HG02588 (cell line): ENCODE measurements at regions not wholly inside any gene's neighbourhood (a gene's known extent, or its start where the extent isn't known, plus 50 kb on each side); places are given as distances from the start of the nearest gene placed in this dataset.
"Not testable (repeated sequence)": the region's sequence is repeated elsewhere in the genome, so short reads cannot be mapped to it uniquely, and the experiment has no call there.

Source experiments
- ATAC-seq: cut with Tn5 transposase; IDR thresholded peaks from one replicate; pipeline ENCODE4 v1.9.1; 2021; ENCODE audit warnings: mild to moderate bottlenecking, moderate library complexity; ENCODE audit not compliant: unreplicated experiment

DNA sequence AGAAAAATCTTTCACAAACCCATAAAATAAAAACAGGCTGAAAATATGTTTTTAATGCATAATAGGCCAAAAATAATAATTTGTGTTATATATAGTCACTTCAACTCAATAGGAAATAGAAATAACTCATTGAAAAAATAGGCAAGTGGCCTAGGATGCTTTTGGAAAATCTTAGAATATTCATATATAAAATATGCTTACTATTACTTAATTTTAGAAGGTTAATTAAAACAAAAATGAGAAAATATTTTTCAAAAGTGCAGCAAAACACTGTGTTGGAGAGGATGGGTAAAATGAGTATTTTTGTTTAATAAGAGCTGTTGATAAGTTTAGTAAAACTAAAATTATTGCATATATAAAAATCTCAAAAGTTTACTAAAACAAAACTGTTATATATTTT is 308.0 kb upstream of the ATXN7L3B start:
- no peak for ATAC-seq

DNA sequence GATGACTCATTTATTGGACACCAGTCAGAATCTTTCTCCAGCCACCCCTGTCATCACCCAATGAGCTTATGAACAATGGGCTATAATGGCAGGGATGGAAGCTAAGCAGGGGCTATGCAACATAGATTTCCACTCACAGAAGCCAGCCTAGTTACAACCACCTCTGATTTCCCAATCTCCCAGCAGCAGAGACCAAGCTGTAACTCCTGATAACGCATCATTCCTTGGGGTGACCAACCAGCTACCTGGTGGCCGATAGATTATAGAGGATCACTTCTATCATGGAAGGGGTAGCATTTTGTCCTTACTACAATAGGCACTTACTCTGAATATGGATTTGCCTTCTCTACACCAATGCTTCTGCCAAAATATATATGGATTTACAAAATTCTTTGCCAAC is 302.3 kb upstream of the ATXN7L3B start:
- ATAC-seq: no peak

DNA sequence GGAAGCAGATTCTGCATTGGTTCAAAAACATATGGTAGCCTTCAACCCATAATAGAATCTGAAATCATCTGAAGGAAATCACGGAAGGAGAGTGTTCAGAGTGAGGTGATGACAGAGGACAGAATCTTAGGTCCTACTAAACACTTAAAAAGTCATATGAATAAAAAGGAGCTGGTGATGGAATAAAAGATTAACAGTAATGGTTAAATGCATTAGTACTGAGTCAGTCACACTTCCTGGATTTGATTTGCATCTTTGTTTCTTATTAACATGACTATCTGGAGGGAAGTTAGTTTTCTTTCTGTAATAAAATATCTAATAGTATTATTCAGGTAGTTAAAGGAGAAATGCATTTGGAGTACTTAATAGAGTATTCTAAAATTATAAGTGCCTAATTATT is 296.3 kb upstream of the ATXN7L3B start:
- no peak for ATAC-seq

DNA sequence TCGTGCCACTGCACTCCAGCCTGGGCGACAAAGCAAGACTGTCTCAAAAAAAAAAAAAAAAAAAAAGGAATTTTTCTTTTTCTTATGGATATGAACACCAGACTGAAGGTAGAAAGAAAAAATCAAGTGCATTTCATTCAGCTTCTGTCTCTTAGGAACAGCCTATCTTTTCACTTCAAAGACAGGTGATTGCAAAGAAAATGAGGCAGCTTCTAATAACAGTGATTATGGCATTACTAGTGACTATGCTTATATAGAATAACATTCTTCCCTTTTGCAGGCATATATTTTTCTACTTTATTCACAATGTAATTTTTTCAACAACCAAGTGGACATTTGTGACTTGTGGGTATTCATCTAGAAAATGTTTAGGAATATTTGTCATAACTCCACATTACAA is 295.5 kb upstream of the ATXN7L3B start:
- no peak for ATAC-seq

DNA sequence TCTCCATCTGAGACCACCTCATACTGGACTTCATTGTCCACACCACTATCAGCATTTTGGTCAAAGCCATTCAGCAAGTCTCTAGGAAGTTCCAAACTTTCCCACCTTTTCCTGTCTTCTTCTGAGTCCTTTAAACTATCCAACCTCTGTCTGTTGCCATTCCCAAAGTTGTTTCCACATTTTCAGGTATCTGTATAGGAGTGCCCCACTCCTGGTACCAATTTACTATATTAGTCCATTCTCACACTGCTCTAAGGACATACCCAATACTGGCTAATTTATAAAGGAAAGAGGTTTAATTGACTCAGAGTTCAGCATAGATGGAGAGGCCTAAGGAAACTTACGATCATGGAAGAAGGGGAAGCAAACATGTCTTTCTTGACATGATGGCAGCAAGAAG is 292.2 kb upstream of the ATXN7L3B start:
- ATAC-seq: no peak

DNA sequence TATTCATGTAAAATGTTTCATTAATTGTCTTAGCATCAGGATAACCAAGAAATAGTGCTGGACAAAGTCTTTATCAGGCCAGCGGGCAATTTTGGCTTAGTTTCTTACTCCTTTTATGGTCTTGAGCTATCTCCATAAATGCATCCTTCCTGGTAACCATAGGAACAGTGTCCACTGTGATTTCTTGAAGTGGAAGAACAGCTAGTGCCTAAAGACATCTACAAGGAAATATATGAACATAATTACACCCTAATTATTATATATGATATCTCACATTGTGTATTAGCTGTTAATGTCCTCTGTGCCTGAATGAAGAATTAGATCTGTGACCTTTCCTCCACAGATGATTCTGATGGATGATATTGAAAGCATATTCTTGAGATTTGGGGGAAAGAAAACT is 286.7 kb upstream of the ATXN7L3B start:
- no peak for ATAC-seq

DNA sequence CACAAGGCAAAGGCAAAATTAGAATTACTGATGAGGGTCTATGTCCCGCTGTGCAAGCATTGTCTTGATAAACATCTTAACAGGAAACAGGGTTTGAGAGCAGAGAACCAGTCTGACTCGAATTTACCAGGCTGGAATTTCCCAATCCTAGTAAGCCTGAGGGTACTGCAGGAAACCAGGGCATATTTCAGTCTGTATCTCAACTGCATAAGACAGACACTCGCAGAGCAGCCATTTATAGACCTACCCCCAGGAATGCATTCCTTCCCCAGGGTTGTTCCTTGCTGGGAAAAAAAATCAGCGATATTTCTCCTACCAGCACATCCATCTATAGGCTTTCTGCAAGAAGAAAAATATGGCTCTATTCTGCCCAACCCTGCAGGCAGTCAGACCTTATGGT is 283.8 kb upstream of the ATXN7L3B start:
- ATAC-seq: not testable (repeated sequence)

DNA sequence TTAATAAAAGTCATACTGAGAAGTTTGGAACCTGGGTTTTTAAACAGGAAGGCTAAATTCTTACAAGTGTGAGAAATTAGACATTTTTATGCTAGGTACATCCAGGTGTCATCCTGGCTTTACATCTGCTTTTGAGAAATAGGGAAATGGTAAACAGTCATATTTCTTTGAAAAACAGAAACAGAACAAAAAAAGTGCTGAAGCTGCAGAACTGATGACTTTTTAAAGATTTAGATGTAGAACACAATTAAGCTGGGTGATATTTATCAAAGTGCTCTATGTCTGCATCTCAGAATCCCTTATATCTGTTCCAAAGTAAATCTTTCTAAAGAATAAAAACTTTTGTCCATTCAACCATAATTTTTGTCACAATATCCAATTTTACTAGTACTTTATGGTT is 282.9 kb upstream of the ATXN7L3B start:
- ATAC-seq: no peak

DNA sequence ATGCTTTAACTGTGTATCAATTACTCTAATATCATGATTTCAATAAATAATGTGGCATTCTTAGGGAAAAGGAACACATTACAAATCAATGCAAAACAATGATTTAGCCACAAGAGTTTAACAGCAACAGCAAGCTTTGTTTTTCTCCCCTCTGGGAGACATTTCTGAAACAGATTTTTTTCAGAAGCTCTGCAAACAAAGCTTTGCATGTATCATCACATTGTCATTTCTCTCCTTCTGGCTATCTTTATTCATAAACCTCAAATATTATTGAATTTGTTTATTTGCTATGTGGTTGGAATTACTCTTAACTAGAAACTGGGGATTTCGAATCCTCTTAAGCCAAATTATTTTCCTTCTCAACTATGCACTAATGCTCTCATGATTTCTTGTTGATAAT is 278.4 kb upstream of the ATXN7L3B start:
- ATAC-seq: no peak

DNA sequence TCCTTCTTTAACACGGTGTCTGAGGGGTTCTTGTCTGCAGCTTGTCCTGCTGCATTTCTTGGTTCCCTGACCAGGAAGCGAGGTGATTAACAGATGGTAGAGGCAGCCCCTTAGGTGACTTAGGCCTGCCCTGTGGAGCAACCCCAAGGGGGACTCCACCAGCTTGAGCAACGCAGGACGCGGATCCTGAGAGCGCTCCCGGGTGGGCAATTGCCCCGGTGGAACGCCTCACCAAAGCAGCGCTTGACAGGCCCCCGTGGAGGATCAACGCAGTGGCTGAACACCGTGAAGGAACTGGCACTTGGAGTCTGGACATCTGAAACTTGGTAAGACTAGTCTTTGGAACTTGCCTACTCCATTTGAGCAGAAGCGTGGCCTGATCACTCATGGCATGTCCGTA is 272.9 kb upstream of the ATXN7L3B start:
- no peak for ATAC-seq

DNA sequence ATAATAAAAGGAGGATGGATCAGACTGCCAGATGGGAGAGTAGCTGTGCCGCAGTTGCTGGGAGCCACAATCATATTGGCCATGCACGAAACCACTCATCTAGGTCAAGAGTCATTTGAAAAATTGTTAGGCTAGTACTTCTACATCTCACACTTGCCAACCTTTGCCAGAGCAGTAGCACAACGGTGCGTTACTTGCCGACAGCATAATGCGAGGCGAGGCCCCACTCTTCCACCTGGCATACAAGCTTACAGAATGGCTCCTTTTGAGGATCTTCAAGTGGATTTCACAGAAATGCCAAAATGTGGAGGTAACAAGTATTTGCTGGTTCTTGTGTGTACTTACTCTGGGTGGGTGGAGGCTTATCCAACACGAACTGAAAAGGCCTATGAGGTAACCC is 268.3 kb upstream of the ATXN7L3B start:
- not testable (repeated sequence) for ATAC-seq

DNA sequence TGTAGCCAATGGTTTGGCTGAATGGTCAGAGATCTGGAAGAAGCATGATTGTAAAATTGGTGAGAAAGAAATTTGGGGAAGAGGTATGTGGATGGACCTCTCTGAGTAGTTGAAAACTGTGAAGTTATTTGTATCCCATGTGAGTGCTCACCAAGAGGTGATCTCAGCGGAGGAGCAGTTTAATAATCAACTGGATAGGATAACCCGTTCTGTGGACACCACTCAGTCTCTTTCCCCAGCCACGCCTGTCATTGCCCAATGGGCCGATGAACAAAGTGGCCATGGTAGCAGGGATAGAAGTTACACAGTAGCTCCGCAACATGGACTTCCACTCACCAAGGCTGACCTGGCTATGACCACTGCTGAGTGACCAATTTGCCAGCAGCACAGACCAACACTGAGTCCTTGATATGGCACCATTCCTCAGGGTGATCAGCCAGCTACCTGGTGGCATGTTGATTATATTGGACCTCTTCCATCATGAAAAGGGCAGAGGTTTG is 257.4 kb upstream of the ATXN7L3B start:
- ATAC-seq: no peak

DNA sequence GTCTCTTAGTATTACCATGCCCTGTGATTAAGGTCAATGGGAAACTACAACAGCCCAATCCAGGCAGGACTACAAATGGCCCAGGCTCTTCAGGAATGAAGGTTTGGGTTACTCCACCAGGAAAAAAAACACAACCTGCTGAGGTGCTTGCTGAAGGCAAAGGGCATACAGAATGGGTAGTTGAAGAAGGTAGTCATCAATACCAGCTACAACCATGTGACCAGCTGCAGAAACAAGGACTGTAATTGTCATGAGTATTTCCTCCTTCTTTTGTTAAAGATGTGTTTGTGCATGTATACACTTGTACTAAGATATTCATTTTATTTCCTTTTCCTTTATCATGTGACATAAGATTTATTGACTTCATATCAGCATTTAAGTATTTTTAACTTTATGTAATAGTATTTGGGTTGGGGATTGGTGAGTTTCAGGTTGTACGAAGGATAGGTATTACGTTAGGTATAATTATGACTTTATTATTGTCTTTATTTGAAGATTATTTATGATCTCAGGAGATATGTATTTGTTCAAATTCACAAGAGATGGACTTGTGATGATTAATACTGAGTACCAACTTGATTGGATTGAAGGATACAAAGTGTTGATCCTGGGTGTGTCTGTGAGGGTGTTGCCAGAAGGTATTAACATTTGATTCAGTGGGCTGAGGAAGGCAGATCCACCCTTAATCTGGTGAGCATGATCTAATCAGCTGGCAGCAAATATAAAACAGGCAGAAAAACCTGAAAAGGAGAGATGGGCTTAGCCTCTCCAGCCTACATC is 256.0 kb upstream of the ATXN7L3B start:
- not testable (repeated sequence) for ATAC-seq

DNA sequence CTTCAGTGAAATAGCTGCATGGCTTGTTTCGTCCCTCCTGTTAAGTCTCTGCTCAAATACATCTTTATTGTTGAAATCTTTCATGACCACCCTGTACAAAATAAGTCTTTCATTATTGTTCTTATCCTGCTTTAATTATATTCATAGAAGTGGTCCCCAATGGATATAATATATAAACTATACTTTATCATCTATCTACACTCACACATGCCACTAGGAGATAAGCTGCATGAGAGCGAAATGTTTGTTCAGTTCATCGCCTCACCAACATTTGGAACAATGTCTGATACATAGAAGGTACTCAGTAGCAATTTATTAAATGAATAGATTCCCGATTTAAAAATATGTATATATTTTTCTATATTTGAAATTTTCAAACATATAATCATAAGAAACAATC is 254.0 kb upstream of the ATXN7L3B start:
- no peak for ATAC-seq

DNA sequence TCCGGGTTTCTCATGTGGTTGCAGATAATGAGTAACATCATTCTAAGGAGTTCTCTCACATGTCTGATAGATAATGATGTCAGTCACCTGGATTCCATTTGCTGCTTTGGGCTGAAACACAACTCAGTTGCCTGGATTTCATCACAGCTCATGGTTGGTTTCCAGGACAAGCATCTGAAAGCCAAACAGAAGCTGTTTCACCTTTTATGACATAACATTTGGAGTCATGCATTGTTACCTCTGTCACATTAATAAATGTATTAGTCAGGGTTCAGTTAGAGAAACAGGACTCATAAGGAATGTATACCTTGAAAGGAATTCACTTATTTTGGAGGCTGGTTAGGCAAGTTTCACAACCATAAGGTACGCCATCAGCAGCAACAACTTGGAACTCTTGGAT is 251.9 kb upstream of the ATXN7L3B start:
- no peak for ATAC-seq

DNA sequence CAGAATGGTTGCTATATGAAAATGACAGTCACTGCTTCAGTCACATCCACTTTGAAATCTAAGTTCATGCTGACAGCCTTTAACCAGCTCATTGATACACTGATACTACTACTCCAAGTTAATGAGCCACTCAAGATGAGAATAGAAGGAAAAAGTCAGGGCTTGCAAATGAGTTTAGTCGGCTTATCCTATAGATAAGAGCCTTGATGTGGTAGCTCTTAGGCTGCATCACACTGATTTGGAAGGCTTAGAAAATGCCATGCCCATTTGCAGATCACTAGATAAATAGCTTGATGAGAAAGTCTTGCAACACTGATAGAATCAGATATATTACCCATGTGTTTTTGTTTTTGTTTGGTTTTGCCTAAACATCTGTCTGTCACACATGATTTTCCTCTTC is 251.4 kb upstream of the ATXN7L3B start:
- ATAC-seq: no peak

DNA sequence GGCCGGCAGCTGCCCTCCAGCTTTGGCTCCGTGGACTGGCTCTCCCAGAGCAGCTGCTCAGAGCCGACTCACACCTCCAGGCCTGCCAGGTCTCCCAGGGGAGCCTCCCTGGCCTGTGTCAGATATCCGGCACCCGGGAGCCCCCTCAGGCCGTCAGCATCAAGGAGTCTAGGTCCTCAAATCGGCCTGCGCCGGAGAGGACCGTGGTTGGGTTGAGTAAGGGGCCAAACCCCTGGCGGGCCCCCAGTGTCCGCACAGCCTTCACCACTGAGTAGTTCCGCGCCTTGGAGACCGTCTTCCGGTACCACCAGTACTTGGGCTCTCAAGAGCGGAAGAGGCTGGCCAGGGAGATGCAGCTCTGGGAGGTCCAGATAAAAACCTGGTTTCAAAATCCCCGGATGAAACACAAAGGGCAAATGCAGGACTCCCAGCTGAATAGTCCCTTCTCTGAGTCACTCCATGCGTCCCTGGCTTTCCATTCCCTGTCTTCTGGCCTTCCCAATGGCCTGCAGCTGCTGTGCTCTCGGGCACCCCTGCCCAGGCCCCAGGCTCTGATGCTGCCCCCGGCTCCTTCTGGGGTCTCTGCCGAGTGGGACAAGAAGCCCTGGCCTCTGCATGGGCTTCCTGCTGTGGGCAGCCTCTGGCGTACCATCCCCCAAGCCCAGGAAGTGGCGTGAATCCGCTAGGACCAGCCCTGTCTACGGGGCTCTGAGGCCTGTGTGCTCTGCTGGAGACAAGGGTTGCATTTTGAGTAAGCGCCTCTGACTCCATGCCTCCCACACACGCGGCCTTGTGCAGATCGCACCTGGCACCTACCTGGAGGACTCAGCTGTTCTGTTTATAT is 245.1 kb upstream of the ATXN7L3B start:
- ATAC-seq: no peak

DNA sequence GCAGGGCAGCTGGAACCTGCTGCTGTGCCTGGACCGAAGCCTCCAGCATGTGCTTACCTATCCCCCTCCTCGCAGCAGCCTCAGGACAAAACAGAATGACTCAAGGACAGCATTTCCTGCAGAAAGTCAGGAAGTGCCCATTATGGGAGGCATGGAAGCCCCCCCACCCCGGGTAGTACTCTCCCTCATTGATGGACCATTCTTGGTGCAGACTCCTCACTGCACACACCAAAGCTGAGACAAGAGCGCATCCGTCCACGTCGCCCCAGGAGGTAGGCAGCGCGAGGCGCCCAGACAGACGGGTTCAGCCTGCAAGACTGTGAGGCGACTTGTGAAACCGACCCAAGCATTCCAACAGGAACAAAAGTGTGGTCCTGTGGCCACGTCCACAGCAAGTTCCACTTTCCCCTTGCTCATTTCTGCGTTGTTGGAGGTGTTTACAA is 243.9 kb upstream of the ATXN7L3B start:
- ATAC-seq: no peak

DNA sequence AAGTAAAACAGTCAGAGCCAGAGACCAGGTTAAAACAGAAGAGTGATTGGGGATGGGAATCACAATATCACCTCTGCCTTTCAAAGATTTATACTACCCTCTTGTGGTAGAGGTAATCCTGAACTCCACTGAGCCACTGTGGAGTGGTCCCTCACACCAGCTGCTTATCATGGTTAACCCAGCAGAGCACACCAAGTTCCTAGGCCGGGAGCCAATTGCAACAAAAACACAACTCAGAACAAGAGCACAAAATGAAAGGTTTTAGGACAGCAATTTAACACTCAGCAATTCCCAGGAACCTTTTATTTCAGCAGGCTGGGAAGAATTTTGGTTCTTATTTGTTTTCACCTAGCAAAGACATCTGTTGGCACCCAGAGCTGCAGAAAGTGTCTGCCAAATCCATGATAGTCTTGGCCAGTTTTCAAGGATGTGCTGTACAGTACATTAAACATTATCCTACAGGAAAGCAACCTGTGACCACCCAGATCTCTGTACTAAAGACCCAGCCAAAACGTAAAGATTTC is 220.5 kb upstream of the ATXN7L3B start:
- ATAC-seq: no peak

DNA sequence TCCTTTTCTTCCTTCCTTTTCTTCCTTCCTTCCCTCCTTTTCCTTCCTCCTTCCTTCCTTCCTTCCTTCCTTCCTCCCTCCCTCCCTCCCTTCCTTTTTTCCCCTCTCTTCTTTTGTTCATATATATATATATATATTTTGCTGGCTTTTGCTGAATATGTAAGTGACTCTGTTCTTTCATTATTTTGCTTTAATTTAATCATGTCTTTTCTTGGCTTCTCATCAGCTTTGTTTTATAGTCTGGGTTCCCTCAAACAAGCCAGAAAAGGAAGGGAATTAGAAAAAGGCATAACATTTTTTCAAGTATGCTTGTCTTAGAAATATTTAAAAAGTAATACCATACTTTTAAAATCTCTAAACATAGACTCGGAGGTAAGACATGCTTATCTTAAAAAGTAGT is 219.9 kb upstream of the ATXN7L3B start:
- no peak for ATAC-seq

DNA sequence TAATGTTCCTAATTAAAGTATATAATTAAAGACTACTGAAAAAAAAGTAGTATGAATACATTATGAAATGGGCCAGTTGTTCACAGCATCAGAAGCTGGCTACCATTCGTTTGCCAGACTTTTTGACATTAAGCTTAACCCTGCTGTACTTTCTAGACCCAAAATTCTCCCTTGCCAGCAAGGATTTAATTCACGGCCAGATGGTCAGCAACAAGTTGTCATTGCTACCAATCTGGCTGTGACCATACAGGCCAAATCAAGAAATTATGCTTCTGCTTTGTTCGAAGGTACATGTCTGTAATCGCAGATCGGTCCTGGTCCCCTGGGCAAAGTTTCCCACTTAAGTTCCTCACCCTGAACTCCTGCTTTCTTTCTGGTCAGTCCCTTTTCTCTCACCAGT is 217.7 kb upstream of the ATXN7L3B start:
- ATAC-seq: no peak

DNA sequence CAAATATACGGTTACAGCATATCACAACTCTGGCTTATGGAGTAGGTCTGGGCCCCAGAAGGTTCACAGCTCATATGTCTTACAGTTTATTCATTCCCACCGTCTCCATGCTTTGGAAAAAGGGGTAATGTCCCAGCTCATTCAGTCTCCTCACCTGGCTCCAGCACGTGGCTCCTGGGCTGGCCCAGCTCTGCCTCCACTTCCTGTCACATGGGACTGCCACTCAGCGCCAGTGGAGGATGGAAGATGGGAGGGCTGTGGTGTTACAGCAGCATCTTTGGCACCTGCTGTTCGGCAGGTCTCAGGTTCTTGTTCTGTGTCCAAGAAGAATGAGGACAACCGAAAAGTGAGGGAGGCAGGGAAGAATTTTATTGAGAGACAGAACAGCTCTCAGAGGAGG is 216.3 kb upstream of the ATXN7L3B start:
- ATAC-seq: no peak
